Loucy (cell line): ENCODE measurements at regions not wholly inside any gene's neighbourhood (a gene's known extent, or its start where the extent isn't known, plus 50 kb on each side); places are given as distances from the start of the nearest gene placed in this dataset.

Source experiments
- EZH2phosphoT487 ChIP-seq: fragments of 200-600 bp; IDR thresholded peaks from 2 replicates; pipeline ENCODE4 v1.6.1; 2018; ENCODE audit warnings: antibody characterized with exemption, mild to moderate bottlenecking, moderate library complexity, borderline replicate concordance
- TF ChIP-seq, protein P1 (sequence below): fragments of 200-600 bp; sonication (generic); conservative IDR thresholded peaks from 2 replicates; pipeline ENCODE4 v1.5.1; 2014; ENCODE audit warnings: mild to moderate bottlenecking, antibody characterized with exemption, low read length

DNA sequence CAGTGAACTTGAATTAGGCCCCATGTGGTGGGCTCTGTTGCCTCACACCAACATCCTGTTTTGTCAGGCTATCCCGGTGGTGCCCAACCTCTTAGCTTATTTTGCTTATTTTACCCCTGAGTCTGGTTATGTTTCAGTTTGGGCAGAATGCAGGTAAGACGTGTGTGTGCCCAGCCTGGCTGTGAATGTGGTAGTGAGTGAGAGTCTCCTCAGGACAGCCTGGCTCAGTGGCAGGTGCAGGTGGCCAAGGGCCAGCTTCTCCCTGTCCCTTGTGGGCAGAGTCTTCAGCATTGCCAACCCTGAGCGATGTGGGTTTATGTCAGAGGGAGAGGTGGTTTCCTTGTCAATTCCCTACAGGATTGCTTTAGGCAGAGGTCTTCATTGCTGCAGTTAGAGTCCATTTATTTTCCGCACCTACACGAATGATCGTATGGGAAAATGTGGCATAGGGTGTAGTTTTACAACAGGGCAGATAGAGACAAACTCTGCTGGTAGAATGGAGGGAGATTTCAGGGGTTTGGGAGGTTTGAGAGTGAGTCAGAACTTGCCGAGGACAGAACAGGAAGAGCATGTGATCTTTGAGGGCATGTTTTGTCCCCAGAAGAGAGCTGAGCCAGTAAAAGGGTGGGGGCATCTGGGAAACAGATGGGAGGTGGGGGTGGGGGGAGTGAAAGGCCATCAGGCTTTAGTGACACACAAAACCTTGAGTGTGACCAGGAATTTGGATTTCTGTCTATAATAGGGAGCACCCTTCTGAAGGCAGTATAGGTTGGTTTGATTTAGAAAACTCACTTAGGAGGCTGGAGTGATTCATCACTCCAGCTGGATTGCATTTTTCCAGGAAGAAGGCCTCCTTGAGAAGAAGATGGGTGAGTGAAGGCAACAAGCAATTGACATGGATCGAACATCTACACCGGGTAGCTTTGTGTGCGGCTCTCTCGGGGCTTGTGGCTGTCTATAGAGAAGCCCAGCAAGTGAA, 156.2 kb upstream of the CELF4 start:
- TF ChIP-seq, protein P1, sequence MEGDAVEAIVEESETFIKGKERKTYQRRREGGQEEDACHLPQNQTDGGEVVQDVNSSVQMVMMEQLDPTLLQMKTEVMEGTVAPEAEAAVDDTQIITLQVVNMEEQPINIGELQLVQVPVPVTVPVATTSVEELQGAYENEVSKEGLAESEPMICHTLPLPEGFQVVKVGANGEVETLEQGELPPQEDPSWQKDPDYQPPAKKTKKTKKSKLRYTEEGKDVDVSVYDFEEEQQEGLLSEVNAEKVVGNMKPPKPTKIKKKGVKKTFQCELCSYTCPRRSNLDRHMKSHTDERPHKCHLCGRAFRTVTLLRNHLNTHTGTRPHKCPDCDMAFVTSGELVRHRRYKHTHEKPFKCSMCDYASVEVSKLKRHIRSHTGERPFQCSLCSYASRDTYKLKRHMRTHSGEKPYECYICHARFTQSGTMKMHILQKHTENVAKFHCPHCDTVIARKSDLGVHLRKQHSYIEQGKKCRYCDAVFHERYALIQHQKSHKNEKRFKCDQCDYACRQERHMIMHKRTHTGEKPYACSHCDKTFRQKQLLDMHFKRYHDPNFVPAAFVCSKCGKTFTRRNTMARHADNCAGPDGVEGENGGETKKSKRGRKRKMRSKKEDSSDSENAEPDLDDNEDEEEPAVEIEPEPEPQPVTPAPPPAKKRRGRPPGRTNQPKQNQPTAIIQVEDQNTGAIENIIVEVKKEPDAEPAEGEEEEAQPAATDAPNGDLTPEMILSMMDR = no peak
- no peak for TF ChIP-seq EZH2phosphoT487
